Ishikawa (cell line): ENCODE measurements at regions not wholly inside any gene's neighbourhood (a gene's known extent, or its start where the extent isn't known, plus 50 kb on each side); places are given as distances from the start of the nearest gene placed in this dataset.

Experiments
- CEBPB ChIP-seq: IDR thresholded peaks from 2 replicates; pipeline ENCODE4 v1.6.1; 2012
- CREB1 ChIP-seq: IDR thresholded peaks from 2 replicates; pipeline ENCODE4 v1.6.1; 2012; ENCODE audit warnings: low read depth
- EP300 ChIP-seq: IDR thresholded peaks from 2 replicates; pipeline ENCODE4 v1.6.1; 2012; ENCODE audit warnings: borderline replicate concordance
- MAX ChIP-seq: IDR thresholded peaks from 2 replicates; pipeline ENCODE4 v1.6.1; 2012
- RAD21 ChIP-seq: IDR thresholded peaks from 2 replicates; pipeline ENCODE4 v1.6.1; 2012; ENCODE audit warnings: low read depth
- REST ChIP-seq: IDR thresholded peaks from 2 replicates; pipeline ENCODE4 v1.6.1; 2012; ENCODE audit warnings: low read depth, mild to moderate bottlenecking
- TAF1 ChIP-seq: IDR thresholded peaks from 2 replicates; pipeline ENCODE4 v1.6.1; 2012; ENCODE audit warnings: low read depth, mild to moderate bottlenecking
- TCF12 ChIP-seq: IDR thresholded peaks from 2 replicates; pipeline ENCODE4 v1.6.1; 2012; ENCODE audit warnings: low read depth
- TEAD4 ChIP-seq: IDR thresholded peaks from 2 replicates; pipeline ENCODE4 v1.6.1; 2012
- YY1 ChIP-seq: IDR thresholded peaks from 2 replicates; pipeline ENCODE4 v1.6.1; 2012; ENCODE audit warnings: low read depth

- TF ChIP-seq EP300: no peak
- no peak for TF ChIP-seq CEBPB
- TF ChIP-seq RAD21: no peak
- TF ChIP-seq YY1: no peak
- no peak for TF ChIP-seq MAX
- no peak for TF ChIP-seq REST
- no peak for TF ChIP-seq TCF12
- no peak for TF ChIP-seq TAF1
- TF ChIP-seq CREB1: no peak
- TF ChIP-seq TEAD4: no peak
Observed at GRCh38 chr13:109572389-109572788, 214.0 kb downstream of the IRS2 start.
